Dedifferentiated amniotic fluid mesenchymal stem cell (primary cell): ENCODE measurements at regions not wholly inside any gene's neighbourhood (a gene's known extent, or its start where the extent isn't known, plus 50 kb on each side); places are given as distances from the start of the nearest gene placed in this dataset.
"Not testable (repeated sequence)": the region's sequence is repeated elsewhere in the genome, so short reads cannot be mapped to it uniquely, and the experiment has no call there.

Experiments
- DNase-seq: peaks from one replicate; pipeline ENCODE4 v3.0.0-alpha.2; 2016; ENCODE audit errors: extremely low spot score

GRCh38 chr9:21533597-21533996 lies 51.5 kb upstream of the IFNE start:
- no peak for DNase-seq

- DNase-seq = no peak
These were observed 53.3 kb upstream of the IFNE start for GRCh38 chr9:21535396-21535795.

- no peak for DNase-seq
These were observed 60.7 kb upstream of the IFNE start for GRCh38 chr9:21542787-21543186.

- DNase-seq = no peak
These were observed 61.1 kb upstream of the IFNE start for GRCh38 chr9:21543187-21543586.

- DNase-seq = not testable (repeated sequence)
These were observed 61.7 kb upstream of the IFNE start for GRCh38 chr9:21543816-21544215.

GRCh38 chr9:21546949-21547348 lies 64.8 kb upstream of the IFNE start:
- DNase-seq = no peak

- DNase-seq = peak; percentile 95
These were observed 67.2 kb upstream of the IFNE start for GRCh38 chr9:21549251-21549765.

GRCh38 chr9:21549890-21550289 lies 67.8 kb upstream of the IFNE start:
- DNase-seq = no peak

- no peak for DNase-seq
These were observed 68.3 kb upstream of the IFNE start for GRCh38 chr9:21550392-21550791.

GRCh38 chr9:21551401-21551800 lies 69.3 kb upstream of the IFNE start:
- DNase-seq = no peak

GRCh38 chr9:21552244-21553170 lies 70.4 kb upstream of the IFNE start:
- DNase-seq = no peak

GRCh38 chr9:21553441-21553840 lies 71.3 kb upstream of the IFNE start:
- no peak for DNase-seq

GRCh38 chr9:21554813-21555212 lies 72.7 kb upstream of the IFNE start:
- no peak for DNase-seq

- no peak for DNase-seq
These were observed 73.8 kb upstream of the IFNE start for GRCh38 chr9:21555911-21556310.

- peak; percentile 18 for DNase-seq
These were observed 74.7 kb upstream of the IFNE start for GRCh38 chr9:21556581-21557427.

GRCh38 chr9:21557428-21557768 lies 75.3 kb upstream of the IFNE start:
- DNase-seq = no peak

GRCh38 chr9:21558079-21558478 lies 76.0 kb upstream of the IFNE start:
- no peak for DNase-seq

GRCh38 chr9:21558615-21559401 lies 76.7 kb upstream of the IFNE start:
- no peak for DNase-seq

GRCh38 chr9:21559402-21560280 lies 77.5 kb upstream of the IFNE start:
- no peak for DNase-seq

GRCh38 chr9:21560281-21560745 lies 78.2 kb upstream of the IFNE start:
- DNase-seq = no peak

GRCh38 chr9:21561502-21561901 lies 79.4 kb upstream of the IFNE start:
- DNase-seq = no peak
